ENCODE measurements at regions not wholly inside any gene's neighbourhood (a gene's known extent, or its start where the extent isn't known, plus 50 kb on each side); places are given as distances from the start of the nearest gene placed in this dataset.

- H3K4me3 ChIP-seq = no peak overlapping the region
- no peak for DNase-seq
Measured at GRCh38 chr7:69360913-69361312, 237.4 kb upstream of the AUTS2 start.

GRCh38 chr7:69363136-69363535 lies 235.1 kb upstream of the AUTS2 start:
- no peaks in the 10 kb centered on the region for H3K4me1 ChIP-seq
- no peaks in the 10 kb centered on the region for H3K27me3 ChIP-seq
- no peaks in the 10 kb centered on the region for H3K36me3 ChIP-seq
- no peak for ATAC-seq
- DNase-seq = no peak
- no peak overlapping the region for H3K27ac ChIP-seq
- no peak overlapping the region for H3K4me3 ChIP-seq
- WGBS (ENCODE audit: insufficient coverage, low coverage, low lambda C conversion rate, missing lambda C conversion rate) = 89% methylated on average over 6 of the region's 9 CpGs
- no peaks in the 10 kb centered on the region for H3K9me3 ChIP-seq
- intact Hi-C loops (cut with DNase I) = no loop called here
- TF ChIP-seq POLR2A (IDR thresholded peaks at IDR 0.05) = no peak
- no peak for TF ChIP-seq CTCF (IDR thresholded peaks at IDR 0.05)

More at GRCh38 chr7:69360913-69361312, 237.4 kb upstream of the AUTS2 start:
- ATAC-seq = no peak
- 69% methylated on average over 5 of the region's 5 CpGs for WGBS (ENCODE audit: insufficient coverage, low coverage, low lambda C conversion rate, missing lambda C conversion rate)
- Histone ChIP-seq H3K9me3 (no peaks in the 10 kb centered on the region), H3K36me3 (no peaks in the 10 kb centered on the region), H3K4me1 (no peaks in the 10 kb centered on the region), H3K27ac (no peak overlapping the region), H3K27me3 (no peaks in the 10 kb centered on the region)
- intact Hi-C loops (cut with DNase I) = no loop called here
- no peak for TF ChIP-seq CTCF (IDR thresholded peaks at IDR 0.05)
- no peak for TF ChIP-seq POLR2A (IDR thresholded peaks at IDR 0.05)

- H3K27ac ChIP-seq = no peak overlapping the region
- H3K4me3 ChIP-seq = no peak overlapping the region
- TF ChIP-seq CTCF (IDR thresholded peaks at IDR 0.05) = no peak
- no peak for TF ChIP-seq POLR2A (IDR thresholded peaks at IDR 0.05)
- no peaks in the 10 kb centered on the region for H3K36me3 ChIP-seq
- DNase-seq (no peak), ATAC-seq (no peak)
- no peaks in the 10 kb centered on the region for H3K4me1 ChIP-seq
- intact Hi-C loops (cut with DNase I) = no loop called here
- no peaks in the 10 kb centered on the region for H3K27me3 ChIP-seq
- H3K9me3 ChIP-seq = no peaks in the 10 kb centered on the region
- WGBS (ENCODE audit: insufficient coverage, low coverage, low lambda C conversion rate, missing lambda C conversion rate) = 75% methylated on average over 9 of the region's 9 CpGs
Measured at GRCh38 chr7:69364813-69365643, 233.2 kb upstream of the AUTS2 start.

- H3K4me3 ChIP-seq = no peak overlapping the region
- DNase-seq (no peak), ATAC-seq (no peak)
- H3K9me3 ChIP-seq = no peaks in the 10 kb centered on the region
- TF ChIP-seq CTCF (IDR thresholded peaks at IDR 0.05) (no peak), POLR2A (IDR thresholded peaks at IDR 0.05) (no peak)
- WGBS (ENCODE audit: insufficient coverage, low coverage, low lambda C conversion rate, missing lambda C conversion rate) = 71% methylated on average over 5 of the region's 13 CpGs
- no peaks in the 10 kb centered on the region for H3K27me3 ChIP-seq
- H3K27ac ChIP-seq = no peak overlapping the region
- no peaks in the 10 kb centered on the region for H3K4me1 ChIP-seq
- no peaks in the 10 kb centered on the region for H3K36me3 ChIP-seq
- intact Hi-C loops (cut with DNase I) = no loop called here
Measured at GRCh38 chr7:69365651-69366192, 232.6 kb upstream of the AUTS2 start.
